HG02623 (cell line): ENCODE measurements at regions not wholly inside any gene's neighbourhood (a gene's known extent, or its start where the extent isn't known, plus 50 kb on each side); places are given as distances from the start of the nearest gene placed in this dataset.
A peak's percentile ranks its signal among the peaks of the same experiment; 100 is the strongest.

ENCODE experiments used
- ATAC-seq: cut with Tn5 transposase; IDR thresholded peaks from one replicate; pipeline ENCODE4 v1.9.1; 2021; ENCODE audit warnings: moderate library complexity; ENCODE audit not compliant: unreplicated experiment

DNA sequence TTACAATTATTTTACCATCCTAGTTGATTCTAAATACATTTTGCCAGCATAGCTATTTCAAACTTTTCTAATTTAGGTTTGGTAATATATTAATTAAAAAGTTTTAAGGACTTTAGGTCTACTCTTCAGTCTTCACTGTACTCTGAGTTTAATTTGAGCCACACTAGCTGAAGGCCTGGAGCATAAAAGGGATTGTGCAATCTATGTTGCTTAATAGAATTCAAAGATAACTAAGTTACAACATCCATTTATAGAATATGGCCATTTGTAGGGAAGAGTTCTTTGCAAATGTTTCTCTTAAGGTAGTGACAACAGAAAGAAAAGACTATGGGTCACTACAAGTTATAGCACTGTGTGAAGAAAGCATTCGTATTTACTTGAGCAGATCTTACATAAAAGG lies 702.2 kb upstream of the NRXN1 start:
- no peak for ATAC-seq

DNA sequence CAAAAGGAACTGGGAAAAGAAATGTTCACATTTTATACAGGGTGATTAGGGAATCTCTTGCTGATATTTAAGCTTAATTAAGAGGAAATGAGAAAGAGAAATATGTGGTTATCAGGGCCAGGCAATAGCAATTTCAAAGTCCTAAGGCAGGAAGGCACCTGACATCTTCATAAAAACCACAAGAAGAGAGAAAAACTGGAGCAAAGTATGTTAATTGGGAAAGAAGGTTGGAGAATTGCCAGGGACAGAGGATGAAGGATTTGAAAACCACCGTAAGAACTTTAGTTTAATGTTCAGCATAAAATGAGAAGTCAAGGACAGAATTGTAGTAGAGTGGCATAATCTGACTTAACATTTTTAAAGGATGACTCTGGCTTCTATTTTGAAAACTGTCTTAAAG lies 691.8 kb upstream of the NRXN1 start:
- no peak for ATAC-seq

DNA sequence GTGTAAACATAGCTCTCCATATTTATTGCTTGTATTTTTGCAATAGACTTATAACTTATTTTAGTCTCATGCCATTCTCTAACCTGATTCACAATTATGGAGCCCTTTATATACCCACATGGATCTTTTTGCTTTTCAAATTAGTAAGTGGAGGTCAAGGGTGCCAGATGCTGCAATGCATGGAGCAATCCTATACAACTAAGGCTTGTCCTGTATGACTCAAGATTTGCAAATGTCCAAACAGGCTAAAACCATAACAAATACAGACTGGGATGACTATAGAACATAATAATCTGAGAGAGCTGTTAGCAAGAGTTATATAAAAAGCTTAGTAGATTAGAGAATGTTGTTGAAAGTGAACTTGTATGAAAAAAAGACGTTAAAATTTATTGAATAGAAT lies 690.4 kb upstream of the NRXN1 start:
- ATAC-seq: no peak

DNA sequence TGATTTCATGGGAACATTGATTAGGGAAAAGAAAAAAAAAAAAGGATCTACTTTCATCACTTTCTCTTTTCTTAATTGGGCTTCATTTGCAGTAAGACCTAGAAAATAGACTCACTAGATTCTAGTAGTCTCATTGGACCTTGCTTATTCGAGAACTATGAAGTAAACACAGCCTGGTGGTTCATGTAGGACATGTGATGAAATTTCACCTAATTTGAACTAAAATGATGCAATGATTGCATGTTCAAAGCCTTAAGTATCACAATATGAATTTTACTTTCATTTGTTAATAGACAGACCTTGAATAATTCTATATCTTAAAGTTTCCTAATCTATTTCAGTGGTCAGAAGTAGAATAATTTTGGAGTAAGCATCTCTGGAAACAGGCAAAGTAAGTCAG lies 688.9 kb upstream of the NRXN1 start:
- no peak for ATAC-seq

DNA sequence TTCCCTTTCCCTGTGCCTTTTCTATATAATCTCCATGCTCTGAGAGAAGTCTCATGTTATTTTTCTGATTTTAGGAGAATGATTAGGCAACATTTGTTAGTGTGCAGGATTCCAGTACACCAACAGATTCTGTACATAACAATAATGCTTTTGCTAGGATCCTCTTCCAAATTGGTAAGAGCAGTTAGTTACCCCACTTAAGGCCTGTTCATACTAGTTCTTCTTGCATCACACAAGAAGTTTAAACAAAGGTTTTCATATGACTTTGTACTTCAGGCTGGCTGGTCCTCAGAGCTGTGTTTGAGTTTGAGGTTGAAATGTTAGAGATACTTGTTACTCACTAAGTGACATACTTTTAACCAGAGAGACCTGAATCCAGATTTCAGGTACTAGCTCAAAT lies 686.9 kb upstream of the NRXN1 start:
- ATAC-seq: no peak

DNA sequence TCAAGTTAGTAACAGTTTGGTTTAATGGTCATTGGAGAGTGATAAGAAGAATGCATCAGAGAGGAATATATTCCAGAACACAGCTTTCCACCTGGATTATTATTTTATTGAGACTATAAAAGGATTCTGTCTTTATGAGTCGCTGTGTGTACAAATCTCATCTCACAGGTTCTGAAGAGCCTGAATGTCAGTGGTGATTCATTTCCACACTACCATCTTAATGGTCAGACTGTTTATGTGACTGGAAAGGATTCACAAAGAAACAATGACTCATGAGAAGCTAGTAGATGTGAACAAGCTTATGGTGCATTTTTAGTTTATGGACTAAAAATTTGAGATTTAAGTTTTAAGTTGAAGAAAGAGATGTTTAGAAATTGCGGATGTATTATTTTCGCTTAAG lies 685.4 kb upstream of the NRXN1 start:
- no peak for ATAC-seq

DNA sequence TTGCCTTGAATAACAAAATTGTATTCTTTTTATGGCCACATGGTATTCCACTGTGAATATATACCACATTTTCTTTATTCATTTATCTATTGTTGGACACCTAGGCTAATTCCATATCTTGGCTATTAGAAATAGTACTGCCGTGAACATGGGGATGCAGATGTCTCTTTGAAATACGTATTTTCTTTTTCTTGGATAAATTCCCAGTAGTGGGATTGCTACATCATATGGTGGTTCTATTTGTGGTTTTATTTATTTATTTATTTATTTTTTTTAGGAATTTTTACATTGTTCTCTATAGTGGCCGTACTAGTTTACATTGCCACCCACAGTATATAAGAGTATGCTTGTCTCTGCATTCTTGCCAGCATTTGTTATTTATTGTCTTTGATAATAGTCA lies 679.8 kb upstream of the NRXN1 start:
- ATAC-seq: no peak

DNA sequence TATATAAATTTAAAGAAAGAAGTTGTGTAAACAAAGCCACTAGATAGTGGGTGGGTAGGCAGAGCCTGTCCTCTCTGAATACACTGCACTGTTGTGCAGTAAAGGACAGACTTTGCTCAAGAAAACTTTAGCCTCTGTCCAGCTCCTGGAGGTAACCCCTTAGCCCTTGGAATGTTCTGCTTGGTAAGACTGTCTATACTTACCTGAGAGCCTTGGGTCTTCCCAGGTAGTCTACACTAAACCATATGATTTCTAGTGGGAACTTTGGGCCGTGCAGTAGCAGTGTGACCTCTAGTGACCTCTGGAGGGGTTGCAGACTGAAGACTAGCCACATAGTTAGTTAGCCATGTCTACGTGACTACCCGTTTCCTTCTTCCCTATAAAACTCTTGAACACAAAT lies 678.3 kb upstream of the NRXN1 start:
- peak; percentile 73 for ATAC-seq

DNA sequence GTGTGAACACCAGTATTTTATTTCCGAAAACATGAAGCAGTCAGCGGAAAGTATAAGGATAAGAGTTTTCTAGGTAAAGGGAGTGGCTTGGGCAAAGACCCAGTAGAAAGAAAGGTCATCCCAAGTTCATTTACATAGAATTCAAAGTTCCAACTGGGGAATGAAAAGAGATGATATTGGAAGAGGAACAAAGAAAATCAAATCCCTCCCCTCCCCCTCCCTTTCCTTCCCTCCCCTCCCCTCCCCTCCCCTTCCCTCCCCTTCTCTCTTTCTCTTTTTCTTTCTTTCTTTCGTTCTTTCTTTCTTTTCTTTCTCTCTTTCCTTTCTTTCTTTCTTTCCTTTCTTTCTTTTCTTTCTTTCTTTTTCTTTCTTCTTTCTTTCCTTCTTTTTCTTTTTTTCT lies 675.7 kb upstream of the NRXN1 start:
- no peak for ATAC-seq

DNA sequence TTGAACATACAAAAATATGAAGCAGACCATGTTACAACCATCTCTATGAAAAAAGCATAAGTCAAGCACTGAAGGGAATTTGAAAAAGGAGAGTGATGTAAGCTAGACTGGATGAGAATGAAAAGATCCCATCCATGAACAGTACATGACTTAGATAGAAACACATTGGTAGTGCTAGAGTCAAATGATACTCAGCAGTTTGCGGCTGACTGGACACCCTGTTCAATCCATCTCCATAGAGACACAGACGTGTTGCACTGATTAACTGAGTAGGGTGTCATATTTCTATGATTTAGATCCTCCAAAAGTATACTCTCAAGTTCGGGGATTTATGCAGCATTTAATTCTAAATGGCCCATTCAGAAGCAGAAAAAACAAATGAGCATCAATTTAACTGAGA lies 674.3 kb upstream of the NRXN1 start:
- ATAC-seq: no peak

DNA sequence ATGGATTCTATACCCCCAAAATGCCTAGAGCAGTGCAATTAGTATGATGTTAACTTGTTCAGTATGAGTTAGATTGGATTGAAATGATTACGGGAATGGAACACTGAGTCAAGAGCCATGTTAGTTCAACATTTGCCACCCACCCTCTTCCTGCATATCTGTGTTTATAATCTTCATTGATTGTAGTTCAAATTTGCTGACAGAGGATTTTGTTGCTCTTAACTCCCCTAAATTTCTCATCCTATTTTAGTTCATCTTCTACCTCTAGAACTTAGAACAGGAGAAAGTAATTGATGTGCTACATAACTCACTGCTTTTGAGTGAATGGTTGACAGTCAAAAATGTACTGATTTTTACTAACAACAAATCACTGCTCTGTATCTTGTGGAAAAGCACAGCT lies 673.5 kb upstream of the NRXN1 start:
- ATAC-seq: no peak

DNA sequence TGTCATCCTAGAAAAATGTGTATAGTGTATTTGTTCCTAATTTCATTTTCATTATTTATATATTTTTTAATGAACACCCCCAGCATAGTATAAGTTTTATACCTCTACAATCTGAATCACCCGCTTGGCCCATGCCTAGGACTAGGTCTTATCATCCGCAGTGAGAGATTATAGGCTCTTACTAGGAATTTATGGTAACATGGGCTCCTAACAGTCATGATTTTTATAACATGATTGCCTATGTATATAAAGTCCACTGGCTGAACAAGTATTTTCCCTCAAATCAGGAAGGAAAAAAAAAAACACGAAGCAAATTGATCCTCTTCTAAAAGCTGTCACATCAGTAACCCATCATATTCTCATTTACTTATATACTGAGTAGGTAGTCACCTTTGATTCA lies 666.1 kb upstream of the NRXN1 start:
- ATAC-seq: no peak

DNA sequence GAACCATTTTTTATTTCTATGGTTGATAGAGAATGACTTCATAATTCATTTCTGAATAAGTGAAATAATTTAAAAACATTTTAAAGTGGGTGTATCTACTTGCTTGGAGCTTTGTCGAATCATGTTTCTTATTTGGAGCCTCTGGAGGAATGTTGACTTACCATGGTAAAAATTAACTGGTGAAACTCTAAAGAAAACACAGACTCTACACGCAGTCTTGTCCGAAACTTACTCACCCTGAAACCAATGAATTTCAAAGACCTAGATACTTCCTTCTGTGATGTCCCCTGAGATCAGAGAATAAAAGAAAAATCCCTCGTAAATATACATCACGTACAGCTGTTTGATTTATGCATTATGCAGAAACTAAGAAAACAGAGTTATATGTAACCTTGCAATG lies 665.2 kb upstream of the NRXN1 start:
- no peak for ATAC-seq

DNA sequence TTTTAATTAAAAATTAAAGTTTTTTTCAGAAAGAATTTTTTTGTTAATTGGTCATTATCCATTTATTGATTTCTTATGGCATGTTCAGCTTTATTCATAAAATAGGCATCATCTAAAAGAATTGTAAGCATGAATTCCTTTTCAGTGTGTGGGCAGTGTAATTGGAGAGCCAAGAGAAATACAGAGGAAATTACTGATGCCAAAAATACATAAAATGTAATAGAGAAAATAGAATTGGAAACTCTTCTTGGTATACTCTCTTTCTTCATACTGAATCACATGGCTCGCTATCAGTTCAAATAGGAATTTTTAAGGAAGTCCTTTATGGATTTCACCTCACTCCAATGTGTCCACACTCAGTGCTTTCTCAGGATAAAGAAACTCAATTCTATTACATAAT lies 663.6 kb upstream of the NRXN1 start:
- ATAC-seq: no peak

DNA sequence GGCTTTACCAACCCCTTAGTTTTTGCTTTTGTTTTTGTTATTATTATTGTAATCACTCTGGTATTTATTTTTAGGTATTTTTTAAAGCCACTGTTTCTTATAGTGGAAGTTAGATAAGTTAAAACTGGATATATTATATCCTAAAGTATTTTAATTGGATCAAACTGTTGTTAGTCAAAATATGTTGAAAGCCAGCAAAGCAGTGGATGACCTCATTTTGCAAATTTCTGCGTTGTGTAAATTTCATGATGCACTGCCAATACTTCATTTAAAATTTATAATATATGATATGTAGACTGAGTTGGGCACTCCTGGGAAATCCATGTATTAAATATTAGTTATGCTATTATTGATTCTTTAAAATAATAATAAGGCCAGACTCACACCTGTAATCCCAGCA lies 661.7 kb upstream of the NRXN1 start:
- no peak for ATAC-seq

DNA sequence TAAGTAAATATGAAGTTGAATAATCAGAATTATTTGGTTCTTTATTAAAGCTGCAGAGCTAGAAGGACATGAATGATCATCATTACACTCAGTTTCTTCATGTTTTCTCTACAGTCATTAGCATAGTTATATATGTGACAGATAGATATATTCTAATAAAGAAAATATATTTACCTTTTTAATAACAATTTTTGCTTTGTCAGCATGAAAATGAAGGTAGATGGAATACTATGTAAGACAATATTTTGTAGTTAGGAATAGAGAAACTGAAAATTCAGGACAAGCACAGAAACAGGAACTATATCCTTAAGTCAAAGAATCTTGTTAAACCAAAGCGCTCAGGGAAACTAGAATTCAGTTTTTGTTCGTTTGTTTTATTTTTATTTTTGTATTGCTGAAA lies 649.9 kb upstream of the NRXN1 start:
- no peak for ATAC-seq

DNA sequence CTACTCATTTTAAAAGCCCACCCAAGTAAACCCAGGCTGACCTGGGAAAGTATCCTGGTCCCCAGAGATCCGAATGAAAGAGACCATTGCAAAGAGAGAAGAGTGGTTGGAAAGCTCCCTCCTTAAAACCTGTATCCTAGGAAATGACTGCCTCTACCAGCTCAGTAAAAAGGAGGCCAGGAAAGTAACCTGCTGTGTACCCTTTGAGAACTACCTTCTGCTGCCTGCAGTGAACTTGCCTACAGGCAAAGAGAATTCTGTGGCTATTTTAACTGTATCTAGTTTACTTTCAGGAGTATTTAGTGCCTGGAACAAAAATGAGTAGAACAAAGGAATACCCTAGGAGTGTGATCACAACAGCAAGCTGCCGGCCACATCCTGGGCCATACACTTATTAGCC lies 641.7 kb upstream of the NRXN1 start:
- ATAC-seq: no peak

DNA sequence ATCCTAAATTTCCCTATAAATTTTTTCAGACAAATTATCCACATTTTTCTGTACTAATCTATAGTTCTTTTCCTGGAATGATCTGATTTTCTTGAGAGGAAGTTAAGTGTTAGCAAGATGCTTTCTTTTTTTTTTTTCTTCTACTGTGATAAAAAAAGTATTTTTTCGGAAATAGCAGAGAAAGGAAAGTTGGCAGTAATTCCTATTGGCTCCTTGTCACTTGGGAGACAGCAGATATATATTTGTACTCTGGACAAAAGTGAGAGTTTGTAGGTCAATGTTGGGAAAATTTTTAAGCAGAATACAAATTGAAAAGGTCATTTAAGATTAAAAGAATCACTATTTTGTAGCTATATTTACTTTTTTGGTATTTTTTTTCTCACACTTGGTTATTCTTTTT lies 635.7 kb upstream of the NRXN1 start:
- no peak for ATAC-seq

DNA sequence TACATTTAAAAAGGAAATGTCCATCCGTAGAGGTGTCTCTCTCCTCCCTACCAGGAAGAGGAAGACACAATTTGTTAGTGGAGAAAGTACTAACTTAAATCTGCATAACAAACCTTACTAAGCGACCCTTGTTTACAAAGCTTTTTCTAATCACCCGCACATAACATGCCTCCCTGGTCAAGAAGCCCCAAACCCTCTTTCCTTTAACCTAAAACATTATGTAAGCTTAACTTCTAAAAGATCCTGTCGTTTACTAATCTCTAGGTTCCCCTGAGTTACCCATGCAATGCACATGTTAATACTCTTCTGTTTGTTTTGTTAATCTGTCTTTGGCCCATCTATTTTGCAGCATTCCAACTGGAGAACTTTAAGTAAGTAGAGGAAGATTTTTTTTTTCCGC lies 630.3 kb upstream of the NRXN1 start:
- no peak for ATAC-seq

DNA sequence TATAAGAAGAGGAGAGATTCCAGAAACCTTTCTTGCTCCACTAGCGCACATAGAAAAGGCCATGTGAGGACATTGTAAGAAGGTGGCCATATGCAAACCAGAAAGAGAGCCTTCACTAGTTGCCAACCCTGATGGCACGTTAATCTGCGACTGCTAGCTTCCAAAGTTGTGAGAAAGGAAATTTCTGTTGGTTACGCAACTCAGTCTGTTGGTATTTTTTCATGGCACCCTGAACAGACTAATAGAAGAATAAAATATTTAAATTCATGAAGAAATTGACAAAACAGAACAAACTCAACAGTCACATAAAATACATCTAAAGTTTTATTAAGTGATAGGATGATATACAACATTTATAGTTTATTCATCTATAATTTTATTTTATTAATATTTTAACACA lies 625.9 kb upstream of the NRXN1 start:
- ATAC-seq: no peak

DNA sequence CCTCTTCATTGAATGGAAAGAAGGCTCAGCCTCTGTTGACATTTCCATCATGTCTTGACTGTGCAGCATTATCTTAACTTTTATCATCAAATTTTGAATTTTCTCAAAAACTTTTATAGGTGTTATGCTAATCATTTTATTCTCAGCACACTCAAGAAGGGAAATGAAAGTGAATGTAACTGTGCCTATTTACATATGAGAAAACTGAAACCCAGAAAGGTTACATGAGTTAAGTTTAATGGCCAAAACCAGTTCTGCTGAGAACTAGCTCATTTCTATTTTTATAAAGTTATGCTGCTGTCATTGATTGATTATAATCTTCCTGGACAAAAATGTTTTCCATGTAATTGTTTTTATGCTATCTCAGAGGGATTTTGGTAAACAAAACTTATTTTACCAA lies 618.8 kb upstream of the NRXN1 start:
- peak; percentile 90 for ATAC-seq

DNA sequence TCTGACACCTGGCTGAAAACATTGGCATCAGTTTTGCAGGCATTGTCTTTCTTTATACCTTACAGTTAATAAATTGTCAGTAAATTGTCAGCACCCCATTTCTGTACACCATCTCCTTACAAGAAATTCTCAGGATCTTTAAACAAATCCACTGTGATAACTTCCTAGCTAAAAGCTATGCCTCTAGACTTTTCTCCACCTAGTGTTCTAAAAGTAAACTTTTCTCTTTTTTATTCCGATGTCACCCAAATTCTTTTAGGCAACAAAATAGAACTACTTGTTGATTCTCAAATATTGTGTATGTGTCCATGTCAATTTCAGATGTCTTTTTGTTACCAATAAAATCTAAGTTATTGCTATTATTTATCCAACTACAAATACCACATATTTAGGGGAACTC lies 617.4 kb upstream of the NRXN1 start:
- no peak for ATAC-seq

DNA sequence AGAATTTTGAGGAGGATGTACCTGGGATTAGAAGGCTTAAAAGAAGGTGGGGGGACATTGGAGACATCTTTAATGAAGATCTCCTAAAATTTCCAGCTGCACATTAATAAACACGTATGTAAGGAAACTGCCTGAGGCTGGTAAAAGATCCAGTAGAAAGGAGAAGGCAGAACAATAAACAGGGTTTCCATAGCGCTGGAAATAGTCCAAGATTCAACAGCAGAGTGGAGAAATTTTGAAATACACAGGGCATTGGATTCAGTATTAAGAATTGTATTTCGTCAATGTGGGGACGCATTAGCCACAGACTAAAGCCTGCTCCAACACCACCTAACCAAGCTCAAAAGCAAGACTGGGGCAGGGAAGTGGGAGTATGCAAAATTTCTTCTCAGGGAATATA lies 606.9 kb upstream of the NRXN1 start:
- no peak for ATAC-seq

DNA sequence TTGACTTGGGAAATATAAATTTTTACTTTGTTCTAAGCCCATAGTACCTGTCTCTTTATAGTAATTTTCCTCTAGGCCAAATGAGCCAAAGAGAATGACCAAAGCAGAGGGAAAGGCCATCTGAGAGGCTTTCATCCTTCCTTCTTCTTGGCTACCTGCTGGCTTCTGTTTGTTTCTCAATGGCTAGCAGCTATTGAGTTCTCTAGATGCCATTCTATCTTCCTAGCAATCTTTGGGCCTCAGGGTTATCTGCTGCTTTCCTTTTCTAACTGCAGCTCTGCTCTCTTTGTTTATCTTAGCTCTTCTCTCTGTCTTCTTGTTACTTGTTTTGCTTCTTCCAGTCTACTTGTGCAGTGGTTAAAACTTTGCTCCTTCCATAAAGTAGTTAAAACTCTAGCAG lies 601.1 kb upstream of the NRXN1 start:
- no peak for ATAC-seq
